Vagina (tissue), 2 donors: ENCODE measurements at regions not wholly inside any gene's neighbourhood (a gene's known extent, or its start where the extent isn't known, plus 50 kb on each side); places are given as distances from the start of the nearest gene placed in this dataset.

Experiments used
- DNase-seq, 2 donors: peaks; one replicate each; pipeline ENCODE4 v3.0.0-alpha.2; 2017; ENCODE audit errors: extremely low spot score in 2 of 2
- H3K27ac ChIP-seq: fragments of 200-600 bp; sonication (generic); one replicate; pipeline ENCODE4 v1.5.1; 2019
- H3K27me3 ChIP-seq: fragments of 200-600 bp; sonication (generic); one replicate; pipeline ENCODE4 v1.5.1; 2019
- H3K36me3 ChIP-seq, 2 donors: fragments of 200-600 bp; sonication (generic); one replicate each; pipeline ENCODE4 v1.5.1; 2017 to 2019
- H3K4me1 ChIP-seq: fragments of 200-600 bp; sonication (generic); one replicate; pipeline ENCODE4 v1.5.1; 2019
- H3K4me3 ChIP-seq, 2 donors: fragments of 200-600 bp; sonication (generic); 1 replicate in 1 of 2; 2 replicates in 1 of 2; pipeline ENCODE4 v1.5.1; 2016 to 2019
- H3K9me3 ChIP-seq: fragments of 200-600 bp; sonication (generic); one replicate; pipeline ENCODE4 v1.5.1; 2019
- POLR2A ChIP-seq, 2 donors: fragments of 450-650 bp; IDR thresholded peaks; one replicate each; pipeline ENCODE4 v1.6.1; 2017; ENCODE audit warnings: antibody characterized with exemption in 2 of 2, mild to moderate bottlenecking in 2 of 2, moderate library complexity in 2 of 2
- POLR2AphosphoS5 ChIP-seq, 2 donors: sonication (generic); formaldehyde crosslinking; IDR thresholded peaks; one replicate each; pipeline ENCODE4 v1.9.0; 2017; ENCODE audit warnings: antibody characterized with exemption in 2 of 2, mild to moderate bottlenecking in 2 of 2, low read depth in 1 of 2; ENCODE audit not compliant: insufficient read depth in 1 of 2
- intact Hi-C: fragments of 100-400 bp; cut with DNase I; formaldehyde crosslinking; loops from one replicate; pipeline ENCODE4 v1.15.1; 2023
- TF ChIP-seq, protein P1 (sequence below), 3 experiments: fragments of 450-650 bp in 2 of 3; fragments of 200-600 bp in 1 of 3; sonication (generic) in 1 of 3; IDR thresholded peaks; one replicate each; pipeline ENCODE4 v1.5.1; 2017 to 2019; ENCODE audit warnings: antibody characterized with exemption in 3 of 3, mild to moderate bottlenecking in 2 of 3, moderate library complexity in 2 of 3

DNA sequence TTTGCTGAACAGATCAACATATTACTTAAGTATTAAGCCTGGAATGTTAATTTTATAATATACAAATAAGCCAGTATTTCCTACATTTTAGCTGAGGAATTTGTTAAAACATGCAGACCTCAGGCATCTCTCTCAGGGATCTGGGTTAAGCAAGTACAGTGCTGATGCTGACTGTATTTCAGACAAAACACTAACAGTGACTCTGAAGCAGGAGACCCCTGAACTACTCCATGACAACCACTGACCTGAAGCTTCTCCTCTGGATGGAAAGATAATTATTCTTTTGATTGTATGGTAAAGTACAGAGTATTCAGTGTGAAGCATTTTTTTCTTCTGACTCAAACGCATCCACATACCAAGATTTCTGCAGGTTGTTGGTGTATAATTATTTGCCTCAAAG lies 680.8 kb downstream of the LIG4 start:
- Histone ChIP-seq H3K36me3 (no peaks in the 10 kb centered on the region), H3K9me3 (no peaks in the 10 kb centered on the region), H3K4me1 (no peaks in the 10 kb centered on the region), H3K27me3 (no peaks in the 10 kb centered on the region), H3K27ac (no peak overlapping the region), H3K4me3 (no peak overlapping the region)
- TF ChIP-seq POLR2AphosphoS5 (IDR thresholded peaks at IDR 0.05; ENCODE audit: insufficient read depth in 1 of 2, low read depth in 1 of 2), result no peak
- TF ChIP-seq POLR2A (IDR thresholded peaks at IDR 0.05), result no peak
- TF ChIP-seq, protein P1, sequence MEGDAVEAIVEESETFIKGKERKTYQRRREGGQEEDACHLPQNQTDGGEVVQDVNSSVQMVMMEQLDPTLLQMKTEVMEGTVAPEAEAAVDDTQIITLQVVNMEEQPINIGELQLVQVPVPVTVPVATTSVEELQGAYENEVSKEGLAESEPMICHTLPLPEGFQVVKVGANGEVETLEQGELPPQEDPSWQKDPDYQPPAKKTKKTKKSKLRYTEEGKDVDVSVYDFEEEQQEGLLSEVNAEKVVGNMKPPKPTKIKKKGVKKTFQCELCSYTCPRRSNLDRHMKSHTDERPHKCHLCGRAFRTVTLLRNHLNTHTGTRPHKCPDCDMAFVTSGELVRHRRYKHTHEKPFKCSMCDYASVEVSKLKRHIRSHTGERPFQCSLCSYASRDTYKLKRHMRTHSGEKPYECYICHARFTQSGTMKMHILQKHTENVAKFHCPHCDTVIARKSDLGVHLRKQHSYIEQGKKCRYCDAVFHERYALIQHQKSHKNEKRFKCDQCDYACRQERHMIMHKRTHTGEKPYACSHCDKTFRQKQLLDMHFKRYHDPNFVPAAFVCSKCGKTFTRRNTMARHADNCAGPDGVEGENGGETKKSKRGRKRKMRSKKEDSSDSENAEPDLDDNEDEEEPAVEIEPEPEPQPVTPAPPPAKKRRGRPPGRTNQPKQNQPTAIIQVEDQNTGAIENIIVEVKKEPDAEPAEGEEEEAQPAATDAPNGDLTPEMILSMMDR (IDR thresholded peaks at IDR 0.05), result no peak
- intact Hi-C loops, result no loop called here
- DNase-seq, result no peak

DNA sequence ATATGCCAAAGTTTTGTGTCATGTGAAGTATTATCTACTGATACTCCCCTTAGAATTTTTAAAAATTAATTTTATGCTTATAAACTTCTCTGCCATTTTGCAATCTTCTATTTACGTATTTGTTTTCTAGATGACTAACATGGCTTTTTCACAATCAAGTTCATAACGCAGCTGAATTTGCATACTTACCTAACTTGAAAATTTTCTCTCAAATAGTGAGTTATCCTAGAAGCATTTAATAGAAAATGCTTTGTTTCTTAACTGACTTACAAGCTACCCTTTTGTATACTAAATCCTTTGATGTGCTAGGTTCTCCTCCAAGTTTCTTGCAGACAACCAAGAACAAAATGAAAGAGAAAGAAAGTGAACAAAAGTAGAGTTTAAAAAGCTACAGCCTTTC lies 683.5 kb downstream of the LIG4 start:
- H3K27me3 ChIP-seq, result no peaks in the 10 kb centered on the region
- intact Hi-C loops, result no loop called here
- H3K27ac ChIP-seq, result no peak overlapping the region
- no peaks in the 10 kb centered on the region for H3K36me3 ChIP-seq
- H3K9me3 ChIP-seq, result no peaks in the 10 kb centered on the region
- TF ChIP-seq POLR2AphosphoS5 (IDR thresholded peaks at IDR 0.05; ENCODE audit: insufficient read depth in 1 of 2, low read depth in 1 of 2) (no peak), POLR2A (IDR thresholded peaks at IDR 0.05) (no peak)
- TF ChIP-seq, protein P1 (IDR thresholded peaks at IDR 0.05), result no peak
- DNase-seq, result no peak
- H3K4me3 ChIP-seq, result no peak overlapping the region
- H3K4me1 ChIP-seq, result no peaks in the 10 kb centered on the region

DNA sequence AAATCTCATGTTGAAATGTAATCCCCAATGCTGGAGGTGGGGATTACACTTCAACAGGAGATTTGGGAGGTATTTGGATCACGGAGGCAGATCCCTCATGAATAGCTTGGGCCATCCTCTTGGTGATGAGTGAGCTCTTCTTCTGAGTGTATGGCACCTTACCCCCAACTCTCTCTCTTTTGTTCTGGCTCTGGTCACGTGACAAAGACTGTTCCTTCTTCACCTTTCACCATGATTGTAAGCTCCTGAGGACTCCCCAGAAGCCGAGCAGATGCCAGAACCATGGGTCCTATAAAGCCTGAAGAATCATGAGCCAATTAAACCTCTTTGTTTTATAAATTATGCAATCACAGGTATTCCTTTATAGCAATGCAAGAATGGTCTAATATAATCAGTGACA lies 684.2 kb downstream of the LIG4 start:
- no peaks in the 10 kb centered on the region for H3K4me1 ChIP-seq
- H3K9me3 ChIP-seq, result no peaks in the 10 kb centered on the region
- intact Hi-C loops, result no loop called here
- no peaks in the 10 kb centered on the region for H3K27me3 ChIP-seq
- H3K36me3 ChIP-seq, result no peaks in the 10 kb centered on the region
- TF ChIP-seq, protein P1 (IDR thresholded peaks at IDR 0.05), result no peak
- TF ChIP-seq POLR2AphosphoS5 (IDR thresholded peaks at IDR 0.05; ENCODE audit: insufficient read depth in 1 of 2, low read depth in 1 of 2) (no peak), POLR2A (IDR thresholded peaks at IDR 0.05) (no peak)
- no peak for DNase-seq
- H3K27ac ChIP-seq, result no peak overlapping the region
- H3K4me3 ChIP-seq, result no peak overlapping the region

DNA sequence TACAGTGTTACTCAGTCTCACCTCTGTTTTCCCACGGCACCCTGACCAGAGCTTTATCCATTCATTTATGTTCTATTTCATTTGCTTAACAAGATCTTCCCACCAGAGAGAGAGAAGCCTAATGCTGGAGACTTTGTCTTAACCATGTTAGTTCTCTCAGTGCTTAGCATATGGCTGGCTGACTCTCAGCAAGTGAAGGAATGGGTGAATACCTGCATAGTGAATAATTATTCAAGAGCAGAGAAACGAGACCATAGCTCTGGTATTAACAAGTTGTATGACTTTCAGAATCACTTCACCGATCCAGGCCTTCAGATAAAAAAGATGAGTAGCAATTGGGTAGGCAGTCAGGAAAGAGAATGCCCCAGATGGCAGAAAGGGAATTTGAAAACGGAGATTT lies 686.3 kb downstream of the LIG4 start:
- intact Hi-C loops, result no loop called here
- Histone ChIP-seq H3K27ac (no peak overlapping the region), H3K9me3 (no peaks in the 10 kb centered on the region), H3K27me3 (no peaks in the 10 kb centered on the region), H3K4me3 (no peak overlapping the region), H3K36me3 (no peaks in the 10 kb centered on the region), H3K4me1 (no peaks in the 10 kb centered on the region)
- no peak for DNase-seq
- TF ChIP-seq POLR2AphosphoS5 (IDR thresholded peaks at IDR 0.05; ENCODE audit: insufficient read depth in 1 of 2, low read depth in 1 of 2) (no peak), POLR2A (IDR thresholded peaks at IDR 0.05) (no peak)
- TF ChIP-seq, protein P1 (IDR thresholded peaks at IDR 0.05), result no peak

DNA sequence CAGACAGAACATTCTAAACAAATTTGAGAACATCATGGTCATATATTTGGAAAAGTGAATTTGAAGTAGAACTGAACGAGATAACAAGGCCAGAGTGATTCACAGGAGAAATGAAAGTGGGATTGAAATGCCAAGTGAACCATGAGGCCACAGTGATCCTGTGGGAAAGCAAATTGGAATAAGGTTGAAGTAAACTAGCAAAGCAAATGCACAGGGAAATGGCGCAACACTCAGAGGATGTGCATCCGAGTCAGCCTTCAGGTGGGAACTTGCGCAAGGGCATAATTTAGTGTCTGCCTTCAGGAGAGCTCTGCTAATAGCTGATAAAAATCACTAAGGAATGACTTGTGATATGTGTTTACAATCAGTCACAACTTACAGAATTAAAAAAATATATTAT lies 696.6 kb downstream of the LIG4 start:
- TF ChIP-seq, protein P1 (IDR thresholded peaks at IDR 0.05), result no peak
- TF ChIP-seq POLR2A (IDR thresholded peaks at IDR 0.05) (no peak), POLR2AphosphoS5 (IDR thresholded peaks at IDR 0.05; ENCODE audit: insufficient read depth in 1 of 2, low read depth in 1 of 2) (no peak)
- Histone ChIP-seq H3K9me3 (no peaks in the 10 kb centered on the region), H3K4me3 (no peak overlapping the region), H3K27ac (no peak overlapping the region), H3K4me1 (no peaks in the 10 kb centered on the region), H3K36me3 (no peaks in the 10 kb centered on the region), H3K27me3 (no peaks in the 10 kb centered on the region)
- DNase-seq, result no peak
- intact Hi-C loops, result no loop called here
